ENCODE measurements at regions not wholly inside any gene's neighbourhood (a gene's known extent, or its start where the extent isn't known, plus 50 kb on each side); places are given as distances from the start of the nearest gene placed in this dataset.

- no peak for DNase-seq (ENCODE audit: extremely low read depth in 1 of 2, low read depth in 1 of 2)
These were observed 202.3 kb upstream of the RPL38 start for GRCh38 chr17:74001145-74001544.

GRCh38 chr17:74002241-74002640 lies 201.2 kb upstream of the RPL38 start:
- DNase-seq (ENCODE audit: extremely low read depth in 1 of 2, low read depth in 1 of 2) = no peak

GRCh38 chr17:74004056-74004455 lies 199.4 kb upstream of the RPL38 start:
- no peak for DNase-seq (ENCODE audit: extremely low read depth in 1 of 2, low read depth in 1 of 2)

GRCh38 chr17:74005790-74006189 lies 197.7 kb upstream of the RPL38 start:
- no peak for DNase-seq (ENCODE audit: extremely low read depth in 1 of 2, low read depth in 1 of 2)

GRCh38 chr17:74006371-74006770 lies 197.1 kb upstream of the RPL38 start:
- no peak for DNase-seq (ENCODE audit: extremely low read depth in 1 of 2, low read depth in 1 of 2)

GRCh38 chr17:74008196-74008595 lies 195.3 kb upstream of the RPL38 start:
- peak; percentile 5 to 35 for DNase-seq (ENCODE audit: extremely low read depth in 1 of 2, low read depth in 1 of 2)

- DNase-seq (ENCODE audit: extremely low read depth in 1 of 2, low read depth in 1 of 2) = no peak
These were observed 194.3 kb upstream of the RPL38 start for GRCh38 chr17:74009056-74009625.

GRCh38 chr17:74010903-74011302 lies 192.6 kb upstream of the RPL38 start:
- DNase-seq (ENCODE audit: extremely low read depth in 1 of 2, low read depth in 1 of 2) = no peak

- DNase-seq (ENCODE audit: extremely low read depth in 1 of 2, low read depth in 1 of 2) = no peak
These were observed 191.5 kb upstream of the RPL38 start for GRCh38 chr17:74011966-74012365.

GRCh38 chr17:74012465-74012864 lies 191.0 kb upstream of the RPL38 start:
- DNase-seq (ENCODE audit: extremely low read depth in 1 of 2, low read depth in 1 of 2) = no peak

GRCh38 chr17:74015316-74015715 lies 188.2 kb upstream of the RPL38 start:
- DNase-seq (ENCODE audit: extremely low read depth in 1 of 2, low read depth in 1 of 2) = no peak

- no peak for DNase-seq (ENCODE audit: extremely low read depth in 1 of 2, low read depth in 1 of 2)
These were observed 187.5 kb upstream of the RPL38 start for GRCh38 chr17:74015990-74016389.

- DNase-seq (ENCODE audit: extremely low read depth in 1 of 2, low read depth in 1 of 2) = no peak
These were observed 187.0 kb upstream of the RPL38 start for GRCh38 chr17:74016461-74016860.

- no peak for DNase-seq (ENCODE audit: extremely low read depth in 1 of 2, low read depth in 1 of 2)
These were observed 186.0 kb upstream of the RPL38 start for GRCh38 chr17:74017466-74017865.

- DNase-seq (ENCODE audit: extremely low read depth in 1 of 2, low read depth in 1 of 2) = no peak
These were observed 185.4 kb upstream of the RPL38 start for GRCh38 chr17:74018115-74018514.

- no peak for DNase-seq (ENCODE audit: extremely low read depth in 1 of 2, low read depth in 1 of 2)
These were observed 184.2 kb upstream of the RPL38 start for GRCh38 chr17:74019271-74019670.

GRCh38 chr17:74019860-74020259 lies 183.6 kb upstream of the RPL38 start:
- DNase-seq (ENCODE audit: extremely low read depth in 1 of 2, low read depth in 1 of 2) = no peak

GRCh38 chr17:74020522-74020921 lies 183.0 kb upstream of the RPL38 start:
- no peak for DNase-seq (ENCODE audit: extremely low read depth in 1 of 2, low read depth in 1 of 2)

- no peak for DNase-seq (ENCODE audit: extremely low read depth in 1 of 2, low read depth in 1 of 2)
These were observed 178.5 kb upstream of the RPL38 start for GRCh38 chr17:74024871-74025531.

- DNase-seq (ENCODE audit: extremely low read depth in 1 of 2, low read depth in 1 of 2) = no peak
These were observed 176.0 kb upstream of the RPL38 start for GRCh38 chr17:74027444-74027843.

GRCh38 chr17:74028354-74029116 lies 174.9 kb upstream of the RPL38 start:
- DNase-seq (ENCODE audit: extremely low read depth in 1 of 2, low read depth in 1 of 2) = no peak
